NCI-H2171 (cell line): ENCODE measurements at regions not wholly inside any gene's neighbourhood (a gene's known extent, or its start where the extent isn't known, plus 50 kb on each side); places are given as distances from the start of the nearest gene placed in this dataset.

ENCODE experiments used
- DNase-seq: peaks from one replicate; lab custom pipeline; 2025; lab: John Stamatoyannopoulos, UW

- peak; percentile 69 for DNase-seq
These were observed 267.2 kb downstream of the BUD13 start for GRCh38 chr11:116505298-116506262.

- DNase-seq = no peak
These were observed 268.1 kb downstream of the BUD13 start for GRCh38 chr11:116504541-116505297.

- no peak for DNase-seq
These were observed 269.3 kb downstream of the BUD13 start for GRCh38 chr11:116503216-116504160.

- no peak for DNase-seq
These were observed 270.1 kb downstream of the BUD13 start for GRCh38 chr11:116502641-116503061.

DNA sequence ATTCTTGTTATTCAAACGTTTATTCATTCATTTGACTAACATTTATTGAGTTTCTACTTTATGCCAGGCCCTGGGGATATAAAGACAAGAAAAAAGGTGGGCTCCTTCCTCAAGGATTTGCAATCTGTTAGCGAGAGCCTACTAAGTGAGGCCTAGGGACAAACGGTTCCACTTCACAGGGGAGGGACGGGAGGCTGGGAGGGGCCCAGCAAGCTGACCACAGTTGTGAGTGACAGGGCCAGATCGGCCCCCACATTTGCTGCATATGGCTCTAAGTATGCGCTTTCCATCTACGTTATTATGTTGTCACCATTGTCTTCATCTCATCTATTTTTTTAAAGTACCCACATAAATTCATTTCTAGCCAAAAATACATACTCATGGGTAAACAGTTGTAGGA lies 271.1 kb downstream of the BUD13 start:
- no peak for DNase-seq

DNA sequence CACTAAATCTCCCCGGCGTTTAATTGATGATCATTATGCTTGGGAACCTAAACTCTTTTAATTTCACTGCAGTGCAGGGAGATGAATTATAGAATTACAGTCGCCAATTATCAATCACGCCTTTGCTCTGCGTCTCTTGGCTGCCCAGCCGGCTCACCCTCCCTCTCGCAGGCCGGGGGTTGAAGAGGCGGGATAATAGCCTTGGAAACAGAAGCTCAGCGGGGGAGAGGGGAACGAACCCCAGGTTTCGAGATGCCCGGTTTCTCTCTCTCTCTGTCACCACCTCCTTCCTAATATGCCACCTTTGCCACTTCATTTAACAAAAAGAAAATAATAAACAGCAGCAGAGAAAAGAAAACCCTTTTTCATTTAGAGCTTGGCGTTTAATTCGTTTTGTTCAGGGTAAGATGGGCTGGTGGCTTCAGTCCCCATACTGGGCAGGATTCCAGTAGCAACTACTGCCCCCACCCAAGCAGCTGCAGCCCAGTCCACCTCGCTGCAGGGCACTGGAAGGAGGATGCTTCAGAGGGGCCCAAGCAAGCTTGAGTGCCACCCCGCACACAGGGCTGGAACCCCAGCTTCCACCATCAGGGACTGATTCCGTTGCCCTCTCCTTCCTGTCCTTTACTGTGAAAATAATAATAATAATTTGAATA lies 271.7 kb downstream of the BUD13 start:
- no peak for DNase-seq

GRCh38 chr11:116500026-116500946 lies 272.5 kb downstream of the BUD13 start:
- DNase-seq = no peak

- peak; percentile 15 for DNase-seq
These were observed 273.3 kb downstream of the BUD13 start for GRCh38 chr11:116499396-116500003.

DNA sequence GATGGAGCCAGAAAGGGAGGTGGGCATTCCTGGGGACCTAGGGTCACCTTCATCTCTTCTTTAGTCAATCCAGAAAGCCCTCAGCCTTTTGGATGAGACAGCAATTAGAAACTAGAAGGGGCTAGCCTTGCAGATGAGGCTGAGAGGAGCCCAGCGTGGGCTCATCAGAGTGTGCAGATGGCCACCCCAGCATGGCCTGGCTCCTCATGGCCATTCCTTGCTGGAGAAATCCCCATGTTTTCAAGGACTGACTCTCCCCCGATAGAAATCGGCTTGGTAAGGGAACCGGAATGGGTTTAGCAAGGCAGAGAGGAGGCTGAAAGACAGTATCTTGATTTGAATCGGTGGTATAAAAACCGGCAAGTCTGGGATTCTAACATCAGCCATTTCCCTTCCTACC lies 274.6 kb downstream of the BUD13 start:
- DNase-seq = no peak

GRCh38 chr11:116492600-116492999 lies 280.2 kb downstream of the BUD13 start:
- no peak for DNase-seq

- no peak for DNase-seq
These were observed 283.9 kb downstream of the BUD13 start for GRCh38 chr11:116488836-116489389.

GRCh38 chr11:116485425-116485824 lies 287.4 kb downstream of the BUD13 start:
- DNase-seq = no peak

- DNase-seq = no peak
These were observed 290.1 kb downstream of the BUD13 start for GRCh38 chr11:116482716-116483115.

DNA sequence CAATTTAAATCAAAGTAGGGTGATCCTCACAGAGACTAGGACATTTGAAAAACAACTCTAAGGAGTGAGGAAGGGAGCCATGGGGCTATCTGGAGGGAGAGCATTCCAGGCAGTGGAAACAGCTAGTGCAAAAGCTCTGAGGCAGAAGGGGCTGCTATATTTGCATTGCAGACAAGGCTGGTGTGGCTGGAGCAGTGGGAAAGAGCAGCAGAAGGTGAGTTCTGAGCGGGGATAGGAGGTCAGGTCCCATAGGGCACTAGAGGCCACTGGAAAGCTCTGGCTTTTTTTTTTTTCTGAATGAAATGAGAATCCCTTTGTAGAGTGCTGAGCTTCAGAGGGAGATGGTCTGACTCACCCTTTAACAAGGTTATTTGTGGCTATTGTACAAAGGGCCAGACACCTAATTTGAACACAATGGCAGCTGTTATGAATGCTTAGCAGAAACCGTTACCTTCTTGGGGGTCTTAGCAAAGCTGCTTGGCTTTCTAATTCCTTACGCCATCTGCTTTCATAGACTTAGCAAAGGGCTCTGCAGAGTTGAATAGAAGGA lies 291.6 kb downstream of the BUD13 start:
- DNase-seq = no peak

- no peak for DNase-seq
These were observed 293.8 kb downstream of the BUD13 start for GRCh38 chr11:116478669-116479668.

DNA sequence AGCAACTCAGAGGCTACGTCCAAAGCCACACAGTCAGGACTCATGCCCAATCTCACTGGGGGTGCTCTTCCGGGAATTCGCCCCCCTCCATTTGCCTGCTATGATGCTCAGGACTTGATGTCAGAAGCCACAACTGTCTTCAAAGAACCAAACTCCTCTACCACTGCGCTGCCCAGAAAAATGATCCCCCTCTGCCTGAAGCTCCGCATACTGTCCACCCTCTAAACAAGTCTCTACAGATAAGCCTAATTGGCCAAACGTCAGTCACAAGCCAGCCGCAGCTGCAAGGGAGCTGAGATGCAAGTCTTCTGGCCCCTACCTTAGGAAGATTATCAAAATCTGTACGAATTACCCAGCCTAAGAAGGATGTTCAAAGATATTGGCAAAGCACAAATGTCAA lies 294.6 kb downstream of the BUD13 start:
- DNase-seq = no peak

GRCh38 chr11:116473790-116474346 lies 298.9 kb downstream of the BUD13 start:
- DNase-seq = no peak
